22Rv1 (cell line): ENCODE measurements at regions not wholly inside any gene's neighbourhood (a gene's known extent, or its start where the extent isn't known, plus 50 kb on each side); places are given as distances from the start of the nearest gene placed in this dataset.

ENCODE experiments used
- H3K27ac ChIP-seq: fragments of 450-650 bp; 2 replicates; pipeline ENCODE4 v1.5.1; 2017
- CTCF ChIP-seq: fragments of 450-650 bp; IDR thresholded peaks from 2 replicates; pipeline ENCODE4 v1.5.1; 2017; ENCODE audit warnings: mild to moderate bottlenecking
- ZFX ChIP-seq: fragments of 450-650 bp; IDR thresholded peaks from 2 replicates; pipeline ENCODE4 v1.6.1; 2017; ENCODE audit warnings: antibody characterized with exemption, borderline replicate concordance

GRCh38 chr2:187988348-187988747 is 303.3 kb upstream of the GULP1 start:
- no peak overlapping the region for H3K27ac ChIP-seq
- TF ChIP-seq CTCF (no peak), ZFX (no peak)

GRCh38 chr2:187989925-187990623 is 301.6 kb upstream of the GULP1 start:
- no peak overlapping the region for H3K27ac ChIP-seq
- TF ChIP-seq CTCF, result no peak
- no peak for TF ChIP-seq ZFX

- TF ChIP-seq ZFX (no peak), CTCF (no peak)
- H3K27ac ChIP-seq, result no peak overlapping the region
These were observed 300.3 kb upstream of the GULP1 start for GRCh38 chr2:187991389-187991788.

GRCh38 chr2:187994464-187995331 is 297.0 kb upstream of the GULP1 start:
- no peak for TF ChIP-seq CTCF
- TF ChIP-seq ZFX, result no peak
- no peak overlapping the region for H3K27ac ChIP-seq

GRCh38 chr2:187995556-187995955 is 296.1 kb upstream of the GULP1 start:
- no peak for TF ChIP-seq CTCF
- TF ChIP-seq ZFX, result no peak
- no peak overlapping the region for H3K27ac ChIP-seq

- H3K27ac ChIP-seq, result no peak overlapping the region
- TF ChIP-seq CTCF, result no peak
- no peak for TF ChIP-seq ZFX
These were observed 295.0 kb upstream of the GULP1 start for GRCh38 chr2:187996630-187997029.

- no peak overlapping the region for H3K27ac ChIP-seq
- TF ChIP-seq CTCF (no peak), ZFX (no peak)
These were observed 291.5 kb upstream of the GULP1 start for GRCh38 chr2:188000189-188000588.
